Activated naive CD4-positive, alpha-beta T cell treated with anti-CD3 and anti-CD28 coated beads for 36 hours (primary cell): ENCODE measurements at regions not wholly inside any gene's neighbourhood (a gene's known extent, or its start where the extent isn't known, plus 50 kb on each side); places are given as distances from the start of the nearest gene placed in this dataset.

Experiments
- CTCF ChIA-PET: fragments of 350-600 bp; sonication (Branson Sonifier 250); formaldehyde crosslinking; loops from one replicate; lab custom pipeline; 2021; ENCODE audit warnings: antibody characterized with exemption; lab: Charles Lee
- DNase-seq: peaks from one replicate; pipeline ENCODE4 v3.0.0-alpha.2; 2020
- H3K27ac Mint-ChIP-seq: one replicate; pipeline ENCODE4 v1.8.0; 2021; ENCODE audit warnings: mild to moderate bottlenecking, mixed read lengths
- H3K27me3 Mint-ChIP-seq: one replicate; pipeline ENCODE4 v1.8.0; 2021; ENCODE audit warnings: low read depth, mixed read lengths
- H3K36me3 Mint-ChIP-seq: one replicate; pipeline ENCODE4 v1.8.0; 2021; ENCODE audit warnings: low read depth, mixed read lengths
- H3K4me1 Mint-ChIP-seq: one replicate; pipeline ENCODE4 v1.8.0; 2021; ENCODE audit warnings: low read depth, mixed read lengths
- H3K4me3 Mint-ChIP-seq: one replicate; pipeline ENCODE4 v1.8.0; 2021; ENCODE audit warnings: mild to moderate bottlenecking, moderate library complexity, mixed read lengths
- H3K9me3 Mint-ChIP-seq: one replicate; pipeline ENCODE4 v1.8.0; 2021; ENCODE audit warnings: mixed read lengths
- intact Hi-C: fragments of 100-400 bp; cut with micrococcal nuclease; formaldehyde crosslinking; loops from one replicate; pipeline ENCODE4 v1.15.1; 2023

DNA sequence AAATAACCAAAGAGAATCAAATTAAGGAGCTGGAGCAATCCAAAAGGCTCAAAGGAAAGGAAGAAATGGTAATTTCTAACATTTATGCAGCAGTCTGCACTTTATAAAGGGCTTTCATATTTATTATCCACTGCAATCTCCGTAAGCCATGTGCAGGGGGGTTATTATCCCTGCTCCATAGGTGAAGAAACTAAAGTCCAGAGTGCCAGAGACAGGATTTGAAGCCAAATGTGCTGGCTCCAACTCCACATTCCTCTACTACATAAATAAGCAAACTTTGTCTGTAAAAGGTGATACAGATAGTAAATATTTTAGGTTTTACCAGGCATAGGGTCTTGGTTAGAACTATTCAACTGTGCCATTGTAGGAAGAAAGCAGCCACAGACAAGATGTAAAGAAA is 221.4 kb downstream of the MINAR1 start:
- no peaks in the 10 kb centered on the region for H3K36me3 Mint-ChIP-seq
- H3K4me3 Mint-ChIP-seq = no peak overlapping the region
- H3K9me3 Mint-ChIP-seq = peaks cover 7% of the 10 kb centered on the region
- no peak overlapping the region for H3K27ac Mint-ChIP-seq
- intact Hi-C loops = no loop called here
- CTCF ChIA-PET = no interaction called here
- peaks cover 26% of the 10 kb centered on the region for H3K27me3 Mint-ChIP-seq
- H3K4me1 Mint-ChIP-seq = no peaks in the 10 kb centered on the region
- DNase-seq = no peak

- CTCF ChIA-PET = no interaction called here
These were observed 224.2 kb downstream of the MINAR1 start for GRCh38 chr15:79656151-79657000.

DNA sequence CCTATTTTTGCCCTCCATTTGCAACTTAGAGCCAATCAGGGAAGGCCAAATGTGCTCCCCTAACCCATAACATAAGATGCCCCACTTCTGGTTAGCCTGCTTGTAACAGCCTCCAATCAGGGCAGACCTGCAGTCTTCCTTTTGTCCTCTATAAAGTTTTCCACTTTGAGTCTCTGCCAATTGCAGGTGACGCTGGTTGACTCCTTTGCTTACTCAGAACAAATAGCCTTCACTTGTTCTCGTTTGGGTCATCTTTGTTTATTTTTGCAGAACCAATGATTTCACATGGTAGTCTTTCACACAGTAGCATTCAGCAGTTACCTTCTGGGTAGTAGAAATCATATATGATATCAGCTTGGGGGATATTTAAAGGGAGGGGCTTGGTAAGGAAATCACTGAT is 225.6 kb downstream of the MINAR1 start:
- H3K4me3 Mint-ChIP-seq = no peak overlapping the region
- H3K27me3 Mint-ChIP-seq = peaks cover 38% of the 10 kb centered on the region
- CTCF ChIA-PET = no interaction called here

More at GRCh38 chr15:79656151-79657000, 224.2 kb downstream of the MINAR1 start:
- no peaks in the 10 kb centered on the region for H3K4me1 Mint-ChIP-seq
- no peak for DNase-seq
- H3K4me3 Mint-ChIP-seq = no peak overlapping the region
- no peak overlapping the region for H3K27ac Mint-ChIP-seq
- no peaks in the 10 kb centered on the region for H3K36me3 Mint-ChIP-seq
- intact Hi-C loops = no loop called here
- peaks cover 4% of the 10 kb centered on the region for H3K9me3 Mint-ChIP-seq
- H3K27me3 Mint-ChIP-seq = peaks cover 30% of the 10 kb centered on the region

DNA sequence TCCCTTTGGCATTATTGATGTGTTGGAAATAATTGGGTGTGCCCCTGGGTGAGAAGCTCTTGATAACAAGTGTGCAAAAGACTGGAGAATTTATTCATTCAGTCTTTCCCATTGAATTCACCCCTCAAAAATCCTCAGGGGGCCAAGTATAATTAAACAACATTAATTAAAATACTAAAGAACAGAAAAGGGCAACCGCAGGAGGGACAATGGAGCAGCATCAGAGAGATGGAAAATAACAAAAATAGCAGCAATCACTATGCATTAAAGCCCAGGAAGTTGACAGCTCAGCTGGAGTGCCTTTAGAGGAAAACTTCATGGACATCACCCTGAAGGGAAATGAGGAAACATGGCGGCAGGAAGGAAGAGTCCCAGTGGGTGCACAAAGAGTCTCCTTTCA is 227.6 kb downstream of the MINAR1 start:
- DNase-seq = no peak
- intact Hi-C loops = no loop called here
- CTCF ChIA-PET = no interaction called here
- Mint-ChIP-seq H3K27ac (no peak overlapping the region), H3K4me1 (no peaks in the 10 kb centered on the region), H3K27me3 (peaks cover 43% of the 10 kb centered on the region), H3K36me3 (no peaks in the 10 kb centered on the region), H3K4me3 (no peak overlapping the region), H3K9me3 (no peaks in the 10 kb centered on the region)

More for the DNA sequence above, 225.6 kb downstream of the MINAR1 start:
- intact Hi-C loops = no loop called here
- Mint-ChIP-seq H3K9me3 (no peaks in the 10 kb centered on the region), H3K27ac (no peak overlapping the region), H3K4me1 (no peaks in the 10 kb centered on the region), H3K36me3 (no peaks in the 10 kb centered on the region)
- DNase-seq = no peak

DNA sequence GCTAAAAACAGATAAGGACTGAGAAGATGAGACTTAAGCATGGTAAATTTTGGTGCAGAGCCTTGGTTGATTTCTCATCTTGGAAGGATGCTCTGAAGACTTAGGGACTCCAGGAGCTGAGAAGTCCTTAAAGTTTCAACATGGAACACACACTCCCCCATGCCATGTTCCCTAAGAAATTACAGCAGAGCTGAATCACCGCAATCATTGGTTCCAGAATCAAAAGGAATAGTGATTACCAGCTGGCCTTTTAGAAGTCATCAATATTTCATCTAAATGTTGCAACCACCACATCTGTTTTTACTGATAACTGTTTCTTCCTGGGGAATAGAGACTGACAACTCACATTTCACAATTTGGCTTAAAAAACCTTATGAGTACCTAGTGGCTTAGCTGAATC is 229.3 kb downstream of the MINAR1 start:
- CTCF ChIA-PET = no interaction called here
- H3K4me1 Mint-ChIP-seq = no peaks in the 10 kb centered on the region
- H3K27me3 Mint-ChIP-seq = peaks cover 31% of the 10 kb centered on the region
- H3K27ac Mint-ChIP-seq = no peak overlapping the region
- H3K36me3 Mint-ChIP-seq = no peaks in the 10 kb centered on the region
- no peak overlapping the region for H3K4me3 Mint-ChIP-seq
- no peak for DNase-seq
- intact Hi-C loops = no loop called here
- no peaks in the 10 kb centered on the region for H3K9me3 Mint-ChIP-seq

GRCh38 chr15:79673416-79674123 is 223.2 kb downstream of the MTHFS start:
- Mint-ChIP-seq H3K9me3 (no peaks in the 10 kb centered on the region), H3K27me3 (peaks cover 19% of the 10 kb centered on the region), H3K4me1 (no peaks in the 10 kb centered on the region), H3K27ac (no peak overlapping the region), H3K36me3 (no peaks in the 10 kb centered on the region), H3K4me3 (no peak overlapping the region)
- peak; percentile 45 for DNase-seq
- intact Hi-C loops = no loop called here
- CTCF ChIA-PET = no interaction called here

DNA sequence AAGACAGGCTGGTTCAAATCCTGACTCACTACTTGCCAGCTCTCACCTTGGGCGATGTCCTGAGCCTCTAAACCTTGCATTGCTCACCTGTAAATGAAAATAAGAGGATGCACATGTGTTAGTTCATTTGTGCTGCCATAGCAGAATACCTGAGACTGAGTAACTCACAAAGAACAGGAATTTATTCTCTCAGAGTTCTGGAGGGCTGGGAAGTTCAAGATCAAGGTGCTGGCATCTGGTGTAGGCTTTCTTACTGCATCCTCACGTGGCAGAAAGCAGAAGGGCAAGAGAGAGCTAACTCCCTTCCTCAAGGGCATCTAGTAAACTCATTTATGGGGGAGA is 222.7 kb downstream of the MTHFS start:
- Mint-ChIP-seq H3K9me3 (no peaks in the 10 kb centered on the region), H3K4me3 (no peak overlapping the region), H3K27ac (no peak overlapping the region), H3K27me3 (peaks cover 19% of the 10 kb centered on the region), H3K4me1 (no peaks in the 10 kb centered on the region), H3K36me3 (no peaks in the 10 kb centered on the region)
- DNase-seq = no peak
- CTCF ChIA-PET = no interaction called here
- intact Hi-C loops = no loop called here

GRCh38 chr15:79675982-79676381 is 220.8 kb downstream of the MTHFS start:
- peaks cover 3% of the 10 kb centered on the region for H3K4me1 Mint-ChIP-seq
- CTCF ChIA-PET = no interaction called here
- peaks cover 20% of the 10 kb centered on the region for H3K27me3 Mint-ChIP-seq
- no peak overlapping the region for H3K4me3 Mint-ChIP-seq
- no peaks in the 10 kb centered on the region for H3K36me3 Mint-ChIP-seq
- H3K27ac Mint-ChIP-seq = no peak overlapping the region
- no peak for DNase-seq
- intact Hi-C loops = no loop called here
- H3K9me3 Mint-ChIP-seq = no peaks in the 10 kb centered on the region

GRCh38 chr15:79676621-79677020 is 220.2 kb downstream of the MTHFS start:
- H3K36me3 Mint-ChIP-seq = no peaks in the 10 kb centered on the region
- peaks cover 18% of the 10 kb centered on the region for H3K27me3 Mint-ChIP-seq
- H3K27ac Mint-ChIP-seq = no peak overlapping the region
- no peak overlapping the region for H3K4me3 Mint-ChIP-seq
- H3K4me1 Mint-ChIP-seq = peaks cover 3% of the 10 kb centered on the region
- no peak for DNase-seq
- CTCF ChIA-PET = interaction anchor here (0.6 kb wide), 1 partner anchor 585 kb away, joined by 3 read pairs; no protein-coding TSS in a partner anchor
- intact Hi-C loops = no loop called here
- H3K9me3 Mint-ChIP-seq = no peaks in the 10 kb centered on the region

GRCh38 chr15:79677241-79677640 is 219.6 kb downstream of the MTHFS start:
- H3K36me3 Mint-ChIP-seq = no peaks in the 10 kb centered on the region
- peaks cover 22% of the 10 kb centered on the region for H3K27me3 Mint-ChIP-seq
- peaks cover 3% of the 10 kb centered on the region for H3K4me1 Mint-ChIP-seq
- H3K9me3 Mint-ChIP-seq = no peaks in the 10 kb centered on the region
- no peak overlapping the region for H3K4me3 Mint-ChIP-seq
- H3K27ac Mint-ChIP-seq = no peak overlapping the region
- DNase-seq = no peak
- intact Hi-C loops = no loop called here
- CTCF ChIA-PET = interaction anchor here (0.5 to 0.6 kb wide), 2 partner anchors 11 to 584 kb away, joined by 3 read pairs; no protein-coding TSS in a partner anchor

- Mint-ChIP-seq H3K27ac (no peak overlapping the region), H3K4me3 (no peak overlapping the region), H3K36me3 (no peaks in the 10 kb centered on the region), H3K27me3 (peaks cover 24% of the 10 kb centered on the region), H3K9me3 (no peaks in the 10 kb centered on the region), H3K4me1 (peaks cover 7% of the 10 kb centered on the region)
- intact Hi-C loops = no loop called here
- DNase-seq = no peak
- CTCF ChIA-PET = interaction anchor here (0.5 kb wide), 1 partner anchor 12 kb away, joined by 3 read pairs; no protein-coding TSS in a partner anchor
These were observed 218.6 kb downstream of the MTHFS start for GRCh38 chr15:79678032-79678701.

GRCh38 chr15:79680720-79681119 is 216.1 kb downstream of the MTHFS start:
- no peaks in the 10 kb centered on the region for H3K36me3 Mint-ChIP-seq
- no peak overlapping the region for H3K27ac Mint-ChIP-seq
- no peak for DNase-seq
- intact Hi-C loops = no loop called here
- H3K4me1 Mint-ChIP-seq = peaks cover 7% of the 10 kb centered on the region
- CTCF ChIA-PET = no interaction called here
- H3K27me3 Mint-ChIP-seq = peaks cover 18% of the 10 kb centered on the region
- H3K9me3 Mint-ChIP-seq = no peaks in the 10 kb centered on the region
- H3K4me3 Mint-ChIP-seq = no peak overlapping the region
